CD4-positive, alpha-beta T cell (primary cell): ENCODE measurements at regions not wholly inside any gene's neighbourhood (a gene's known extent, or its start where the extent isn't known, plus 50 kb on each side); places are given as distances from the start of the nearest gene placed in this dataset.

Experiments used
- ATAC-seq: fragments of 200-7000 bp; cut with Tn5 transposase; one replicate; pipeline ENCODE4 v1.10.0; 2022; ENCODE audit warnings: mild to moderate bottlenecking; ENCODE audit not compliant: poor library complexity
- CTCF ChIA-PET: fragments of 350-600 bp; sonication (Branson Sonifier 250); formaldehyde crosslinking; loops from one replicate; lab custom pipeline; 2021; ENCODE audit warnings: antibody characterized with exemption, inconsistent platforms; lab: Charles Lee
- POLR2A ChIA-PET: fragments of 350-600 bp; sonication (Branson Sonifier 250); formaldehyde crosslinking; loops from one replicate; lab custom pipeline; 2021; ENCODE audit warnings: antibody characterized with exemption, inconsistent platforms; lab: Charles Lee
- DNase-seq, 14 experiments: peaks; one replicate each; pipeline ENCODE4 v3.0.0-alpha.2; 2013 to 2020; ENCODE audit warnings: mixed read lengths in 2 of 14
- H3K27ac ChIP-seq, 2 donors: one replicate each; pipeline versions ENCODE4 v1.5.1 to v1.7.0; 2013; ENCODE audit warnings: low read length in 2 of 2, low read depth in 1 of 2, mild to moderate bottlenecking in 1 of 2
- H3K27me3 ChIP-seq, 2 experiments: 1 replicate in 1 of 2; 2 replicates in 1 of 2; pipeline versions ENCODE4 v1.6.1 to v1.7.0; 2013; ENCODE audit warnings: low read length in 2 of 2, control low read depth in 1 of 2, mild to moderate bottlenecking in 1 of 2, moderate library complexity in 1 of 2; ENCODE audit not compliant: insufficient read depth in 2 of 2, control insufficient read depth in 1 of 2
- H3K36me3 ChIP-seq: one replicate; pipeline ENCODE4 v1.6.1; 2013; ENCODE audit warnings: low read length, control low read depth; ENCODE audit not compliant: insufficient read depth
- H3K4me1 ChIP-seq: one replicate; pipeline ENCODE4 v1.6.1; 2013; ENCODE audit warnings: low read length, control low read depth; ENCODE audit not compliant: insufficient read depth
- H3K4me3 ChIP-seq: one replicate; pipeline ENCODE4 v1.5.1; 2013; ENCODE audit warnings: mild to moderate bottlenecking, low read length, moderate library complexity
- H3K9me3 ChIP-seq, 2 experiments: 1 replicate in 1 of 2; 2 replicates in 1 of 2; pipeline versions ENCODE4 v1.6.1 to v1.7.0; 2013; ENCODE audit warnings: low read length in 2 of 2, mild to moderate bottlenecking in 2 of 2, control low read depth in 1 of 2, moderate library complexity in 1 of 2; ENCODE audit not compliant: control insufficient read depth in 1 of 2, insufficient read depth in 1 of 2
- H3K27ac Mint-ChIP-seq: one replicate; pipeline ENCODE4 v1.8.0; 2020; ENCODE audit warnings: mixed read lengths
- H3K27me3 Mint-ChIP-seq: one replicate; pipeline ENCODE4 v1.8.0; 2021; ENCODE audit warnings: mixed read lengths
- H3K36me3 Mint-ChIP-seq: one replicate; pipeline ENCODE4 v1.8.0; 2021; ENCODE audit warnings: low read depth, mixed read lengths
- H3K4me1 Mint-ChIP-seq: one replicate; pipeline ENCODE4 v1.8.0; 2021; ENCODE audit warnings: low read depth, mixed read lengths
- H3K4me3 Mint-ChIP-seq: one replicate; pipeline ENCODE4 v1.8.0; 2020; ENCODE audit warnings: mild to moderate bottlenecking, mixed read lengths
- H3K9me3 Mint-ChIP-seq: one replicate; pipeline ENCODE4 v1.8.0; 2020; ENCODE audit warnings: mixed read lengths
- CTCF ChIP-seq: fragments of 200-600 bp; IDR thresholded peaks from one replicate; pipeline ENCODE4 v1.8.0; 2022; ENCODE audit warnings: antibody characterized with exemption, mild to moderate bottlenecking
- intact Hi-C, 2 experiments: fragments of 100-400 bp; cut with DNase I in 1 of 2; cut with micrococcal nuclease in 1 of 2; formaldehyde crosslinking; loops; one replicate each; pipeline versions ENCODE4 v1.15.1 to v1.9.0; 2023 to 2025; cut with DNase I, micrococcal nuclease

GRCh38 chr20:47990507-47991150 lies 205.3 kb upstream of the SULF2 start:
- CTCF ChIA-PET = no interaction called here
- Mint-ChIP-seq H3K4me1 (no peaks in the 10 kb centered on the region), H3K27ac (no peak overlapping the region), H3K9me3 (no peaks in the 10 kb centered on the region), H3K36me3 (no peaks in the 10 kb centered on the region), H3K27me3 (no peaks in the 10 kb centered on the region), H3K4me3 (no peak overlapping the region)
- Histone ChIP-seq H3K9me3 (peaks cover 0 to 4% of the 10 kb centered on the region in 2 experiments), H3K4me1 (no peaks in the 10 kb centered on the region), H3K36me3 (no peaks in the 10 kb centered on the region), H3K27ac (no peak overlapping the region), H3K4me3 (no peak overlapping the region), H3K27me3 (peaks cover 0 to 3% of the 10 kb centered on the region in 2 experiments)
- intact Hi-C loops = no loop called here
- POLR2A ChIA-PET = no interaction called here
- TF ChIP-seq CTCF = no peak
- ATAC-seq = no peak
- DNase-seq = no peak

- POLR2A ChIA-PET = no interaction called here
- no peaks in the 10 kb centered on the region for H3K4me1 Mint-ChIP-seq
- Histone ChIP-seq H3K27me3 (peaks cover 0 to 3% of the 10 kb centered on the region in 2 experiments), H3K4me3 (no peak overlapping the region), H3K9me3 (peaks cover 0 to 4% of the 10 kb centered on the region in 2 experiments), H3K36me3 (no peaks in the 10 kb centered on the region), H3K27ac (no peak overlapping the region), H3K4me1 (no peaks in the 10 kb centered on the region)
- no peak for TF ChIP-seq CTCF
- no peaks in the 10 kb centered on the region for H3K9me3 Mint-ChIP-seq
- ATAC-seq (no peak), DNase-seq (no peak)
- no peak overlapping the region for H3K4me3 Mint-ChIP-seq
- CTCF ChIA-PET = no interaction called here
- no peak overlapping the region for H3K27ac Mint-ChIP-seq
- no peaks in the 10 kb centered on the region for H3K36me3 Mint-ChIP-seq
- no peaks in the 10 kb centered on the region for H3K27me3 Mint-ChIP-seq
- intact Hi-C loops = no loop called here
Observed at GRCh38 chr20:47989957-47990356, 204.7 kb upstream of the SULF2 start.

GRCh38 chr20:47988676-47989075 lies 203.4 kb upstream of the SULF2 start:
- Histone ChIP-seq H3K4me1 (no peaks in the 10 kb centered on the region), H3K36me3 (no peaks in the 10 kb centered on the region), H3K27me3 (peaks cover 0 to under 1% of the 10 kb centered on the region in 2 experiments), H3K27ac (no peak overlapping the region), H3K9me3 (peaks cover 0 to 4% of the 10 kb centered on the region in 2 experiments), H3K4me3 (no peak overlapping the region)
- no peak for ATAC-seq
- Mint-ChIP-seq H3K36me3 (no peaks in the 10 kb centered on the region), H3K4me1 (no peaks in the 10 kb centered on the region), H3K9me3 (no peaks in the 10 kb centered on the region), H3K4me3 (no peak overlapping the region), H3K27me3 (no peaks in the 10 kb centered on the region), H3K27ac (no peak overlapping the region)
- intact Hi-C loops = no loop called here
- POLR2A ChIA-PET = no interaction called here
- no peak for TF ChIP-seq CTCF
- no peak for DNase-seq
- CTCF ChIA-PET = no interaction called here
